HG02678 (cell line): ENCODE measurements at regions not wholly inside any gene's neighbourhood (a gene's known extent, or its start where the extent isn't known, plus 50 kb on each side); places are given as distances from the start of the nearest gene placed in this dataset.
"Not testable (repeated sequence)": the region's sequence is repeated elsewhere in the genome, so short reads cannot be mapped to it uniquely, and the experiment has no call there.

ENCODE experiments used
- ATAC-seq: cut with Tn5 transposase; IDR thresholded peaks from one replicate; pipeline ENCODE4 v1.9.1; 2021; ENCODE audit warnings: mild to moderate bottlenecking, moderate library complexity; ENCODE audit not compliant: unreplicated experiment

- no peak for ATAC-seq
Measured at GRCh38 chr5:96320797-96321196, 112.3 kb downstream of the PCSK1 start.

- not testable (repeated sequence) for ATAC-seq
Measured at GRCh38 chr5:96319981-96320739, 112.9 kb downstream of the PCSK1 start.

- no peak for ATAC-seq
Measured at GRCh38 chr5:96318569-96319110, 114.4 kb downstream of the PCSK1 start.

DNA sequence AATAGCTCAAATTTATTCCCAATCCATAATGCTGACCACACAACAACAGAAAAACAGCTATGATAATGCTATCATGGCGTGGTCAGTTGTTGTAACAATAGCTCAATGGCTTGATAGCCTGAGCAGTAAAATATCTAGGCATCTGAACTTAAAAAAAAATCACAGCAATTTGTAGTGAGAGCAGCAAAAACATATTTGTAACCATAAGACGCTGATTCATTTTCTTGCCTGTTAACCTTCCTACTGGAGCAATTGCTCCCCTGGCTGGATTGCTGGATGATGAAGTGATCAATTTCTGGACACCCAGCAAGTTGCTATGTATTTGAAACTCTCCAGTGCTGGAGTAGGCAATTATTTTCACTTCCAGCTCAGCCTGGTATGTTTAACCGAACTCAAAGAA lies 115.1 kb downstream of the PCSK1 start:
- no peak for ATAC-seq

DNA sequence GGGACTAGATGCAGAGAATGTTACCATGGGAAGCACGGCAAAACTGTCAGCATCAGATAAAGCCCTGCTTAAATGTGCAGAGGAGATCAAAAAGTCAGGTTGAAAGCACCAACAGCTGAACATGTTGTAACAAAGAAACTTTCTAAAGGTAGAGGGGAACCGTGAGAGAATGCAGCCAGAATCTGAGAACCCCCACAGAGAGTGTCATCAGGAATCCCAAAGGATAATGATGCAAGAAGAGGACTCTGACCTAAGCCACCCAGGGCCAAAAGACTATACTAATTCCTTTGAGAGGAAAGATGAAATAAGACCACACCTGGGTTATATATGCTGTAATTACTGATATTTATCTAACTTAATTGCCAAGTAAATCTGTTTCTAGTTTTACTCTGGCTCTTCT lies 116.6 kb downstream of the PCSK1 start:
- no peak for ATAC-seq

DNA sequence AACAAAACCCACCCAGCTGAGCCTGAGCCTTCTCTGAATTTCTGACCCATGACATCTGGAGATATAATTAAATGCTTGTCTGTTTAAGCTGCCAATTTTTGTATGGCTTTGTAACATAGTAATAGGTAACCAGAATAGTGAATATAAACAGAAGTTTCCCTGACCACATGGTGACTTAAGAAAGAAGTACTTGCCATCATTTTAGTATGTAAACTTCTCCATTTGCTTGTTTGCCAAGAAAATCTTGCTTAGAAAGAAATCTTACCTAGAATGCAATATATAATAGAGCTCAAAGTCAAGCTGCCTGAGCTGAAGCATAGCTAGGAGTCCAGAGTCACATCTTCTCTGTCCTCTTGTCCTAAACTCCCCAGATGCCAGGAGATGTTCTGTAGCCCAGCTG lies 117.0 kb downstream of the PCSK1 start:
- no peak for ATAC-seq

- peak; percentile 70 for ATAC-seq
Measured at GRCh38 chr5:96315431-96315830, 117.6 kb downstream of the PCSK1 start.

DNA sequence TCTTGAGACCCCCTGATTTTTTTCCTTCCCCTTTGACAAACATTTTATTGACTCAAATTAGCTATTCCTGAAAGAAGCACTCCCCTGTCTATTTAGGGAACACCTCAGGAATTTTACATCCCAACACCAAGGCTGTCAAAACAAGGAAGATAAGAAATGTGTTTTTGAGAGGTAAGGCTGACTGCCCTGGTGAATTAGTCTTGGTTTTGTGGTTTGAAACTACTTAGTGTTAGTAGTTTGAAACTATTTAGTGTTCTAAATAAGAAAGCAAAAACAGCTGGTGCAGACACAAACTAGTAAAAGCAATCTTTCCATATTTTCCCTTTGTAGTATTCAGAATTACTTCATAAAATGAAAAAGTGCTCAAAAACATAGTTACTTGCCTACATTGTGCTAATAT lies 120.7 kb downstream of the PCSK1 start:
- no peak for ATAC-seq

DNA sequence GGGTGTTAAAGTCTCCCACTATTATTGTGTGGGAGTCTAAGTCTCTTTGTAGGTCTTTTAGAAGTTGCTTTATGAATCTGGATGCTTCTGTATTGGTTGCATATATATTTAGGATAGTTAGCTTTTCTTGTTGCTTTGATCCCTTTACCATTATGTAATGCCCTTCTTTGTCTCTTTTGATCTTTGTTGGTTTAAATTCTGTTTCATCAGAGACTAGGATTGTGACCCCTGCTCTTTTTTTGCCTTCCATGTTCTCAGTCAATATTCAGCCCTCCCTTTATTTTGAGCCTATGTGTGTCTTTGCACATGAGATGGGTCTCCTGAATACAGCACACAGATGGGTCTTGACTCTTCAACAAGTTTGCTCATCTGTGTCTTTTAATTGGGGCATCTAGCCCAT lies 126.0 kb downstream of the PCSK1 start:
- not testable (repeated sequence) for ATAC-seq

DNA sequence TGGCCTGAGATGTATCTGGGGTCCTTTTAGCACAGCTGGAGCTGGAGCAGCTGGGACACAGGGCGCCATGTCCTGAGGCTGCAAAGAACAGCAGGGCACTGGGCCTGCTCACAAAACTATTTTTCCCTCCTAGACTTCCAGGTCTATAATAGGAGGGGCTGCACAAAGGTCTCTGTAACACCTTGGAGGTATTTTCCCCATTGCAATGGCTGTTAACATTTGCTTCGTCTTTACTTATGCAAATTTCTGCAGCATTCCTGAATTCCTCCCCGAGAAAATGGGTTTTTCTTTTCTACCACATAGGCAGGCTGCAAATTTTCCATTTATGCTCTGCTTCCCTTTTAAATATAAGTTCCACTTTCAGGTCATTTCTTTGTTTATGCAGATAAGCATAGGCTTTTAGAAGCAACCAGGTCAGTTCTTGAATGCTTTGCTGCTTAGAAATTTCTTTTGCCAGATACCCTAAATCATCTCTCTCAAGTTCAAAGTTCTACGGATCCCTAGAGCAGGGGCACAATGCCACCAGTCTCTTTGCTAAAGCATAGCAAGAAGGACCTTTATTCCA lies 130.8 kb downstream of the PCSK1 start:
- ATAC-seq, result no peak

GRCh38 chr5:96300976-96301375 lies 132.1 kb downstream of the PCSK1 start:
- ATAC-seq, result no peak

DNA sequence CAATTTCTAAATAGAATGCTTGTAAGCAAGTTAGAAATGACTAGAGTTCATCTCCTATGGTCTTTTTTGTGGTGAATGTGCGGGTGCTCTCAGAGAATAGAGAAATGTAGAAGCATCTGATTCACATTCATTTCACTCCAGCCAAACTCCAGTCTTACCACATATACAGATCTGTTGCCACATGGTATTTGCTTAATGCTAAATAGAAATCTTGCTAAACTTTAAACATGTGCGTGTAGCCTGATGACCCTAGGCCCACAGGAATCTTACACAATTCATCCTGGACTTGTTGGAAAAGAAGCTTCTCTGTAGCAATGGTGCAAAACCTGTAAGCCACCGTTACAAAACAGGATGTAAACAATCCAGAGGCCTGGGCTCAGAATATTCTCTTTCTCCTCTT lies 135.2 kb downstream of the PCSK1 start:
- ATAC-seq, result no peak

- ATAC-seq, result no peak
Measured at GRCh38 chr5:96297290-96297689, 135.8 kb downstream of the PCSK1 start.

- no peak for ATAC-seq
Measured at GRCh38 chr5:96294884-96295202, 138.2 kb downstream of the PCSK1 start.

- no peak for ATAC-seq
Measured at GRCh38 chr5:96293966-96294883, 138.8 kb downstream of the PCSK1 start.

DNA sequence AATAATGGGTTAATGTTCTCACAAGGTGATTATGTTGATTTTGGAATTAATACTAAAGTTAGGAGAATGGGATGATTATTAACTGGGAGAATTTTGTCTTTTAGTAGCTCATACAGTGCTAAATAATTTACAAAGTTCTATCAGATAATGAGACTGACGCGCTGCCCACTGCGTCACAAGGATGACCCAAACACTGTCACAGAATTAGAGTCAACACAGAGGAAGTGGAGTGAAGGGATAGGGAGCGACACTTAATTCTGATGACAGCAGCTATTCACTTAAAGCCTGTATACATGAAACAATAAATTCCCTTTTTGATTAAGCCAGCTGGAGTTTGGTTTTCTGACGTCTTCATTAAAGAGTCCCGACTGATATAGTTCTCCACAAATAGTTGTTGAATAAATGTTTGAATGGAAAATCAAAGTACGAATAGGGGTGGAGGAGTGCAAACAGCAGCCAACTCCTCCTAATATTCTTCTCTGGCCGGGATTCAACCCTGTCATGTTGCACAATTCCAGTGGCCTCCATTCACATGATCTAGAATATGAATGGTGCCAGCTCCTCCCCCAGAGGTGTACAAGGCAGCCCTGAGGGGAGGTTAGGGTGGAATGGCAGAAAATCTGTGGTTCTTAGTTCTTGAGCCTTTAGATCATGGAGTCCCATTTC lies 140.3 kb downstream of the PCSK1 start:
- ATAC-seq, result no peak

- not testable (repeated sequence) for ATAC-seq
Measured at GRCh38 chr5:96289287-96289686, 143.8 kb downstream of the PCSK1 start.

DNA sequence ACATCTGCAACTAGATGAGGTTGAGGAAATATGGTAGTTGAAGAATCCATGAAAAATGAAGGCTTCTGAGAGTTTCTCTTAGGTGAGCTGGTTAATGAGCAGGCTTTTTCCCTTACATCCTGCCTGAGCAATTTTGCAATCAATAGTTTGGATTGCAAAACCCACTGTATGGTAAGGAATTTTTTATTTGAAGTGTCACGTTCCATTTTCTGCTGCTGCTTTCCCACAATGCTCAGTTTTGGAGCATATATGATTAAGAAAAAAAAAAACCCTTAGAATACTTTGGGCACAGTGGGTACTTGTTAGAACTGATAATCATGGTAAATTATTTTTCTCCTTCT lies 144.2 kb downstream of the PCSK1 start:
- no peak for ATAC-seq

- ATAC-seq, result no peak
Measured at GRCh38 chr5:96288166-96288844, 144.7 kb downstream of the PCSK1 start.

DNA sequence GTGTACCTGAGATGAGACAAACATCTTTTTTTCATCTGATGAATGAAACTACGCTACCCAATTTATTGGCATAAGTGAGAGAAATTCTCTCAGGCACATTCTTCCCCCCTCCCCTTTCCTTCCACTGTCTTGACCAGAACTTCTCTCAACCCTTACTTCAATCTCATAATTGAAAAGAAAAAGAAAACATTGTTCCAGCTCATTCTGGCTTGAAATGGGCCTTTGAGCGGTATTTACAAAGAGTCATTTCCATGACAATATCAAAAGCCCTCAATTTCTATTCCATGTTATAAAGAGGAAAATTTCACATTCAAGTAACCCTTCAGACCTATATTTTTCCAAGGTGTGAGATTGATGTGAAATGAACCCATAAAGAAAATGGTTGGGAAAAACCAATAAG lies 145.9 kb downstream of the PCSK1 start:
- ATAC-seq, result no peak

- no peak for ATAC-seq
Measured at GRCh38 chr5:96285823-96286222, 147.2 kb downstream of the PCSK1 start.
